Choroid plexus epithelial cell (primary cell): ENCODE measurements at regions not wholly inside any gene's neighbourhood (a gene's known extent, or its start where the extent isn't known, plus 50 kb on each side); places are given as distances from the start of the nearest gene placed in this dataset.
"Not testable (repeated sequence)": the region's sequence is repeated elsewhere in the genome, so short reads cannot be mapped to it uniquely, and the experiment has no call there.

Experiments
- DNase-seq: peaks from one replicate; pipeline ENCODE4 v3.0.0-alpha.2; 2010; ENCODE audit warnings: low read depth
- H3K4me3 ChIP-seq: 2 replicates; pipeline ENCODE4 v1.5.1; 2011; ENCODE audit warnings: low read depth, mild to moderate bottlenecking, control low read depth, low read length, moderate library complexity
- TF ChIP-seq, protein P1 (sequence below): conservative IDR thresholded peaks from 2 replicates; pipeline ENCODE4 v1.5.1; 2011; ENCODE audit warnings: low read depth, mild to moderate bottlenecking, control low read depth, inconsistent platforms, low read length, moderate library complexity

DNA sequence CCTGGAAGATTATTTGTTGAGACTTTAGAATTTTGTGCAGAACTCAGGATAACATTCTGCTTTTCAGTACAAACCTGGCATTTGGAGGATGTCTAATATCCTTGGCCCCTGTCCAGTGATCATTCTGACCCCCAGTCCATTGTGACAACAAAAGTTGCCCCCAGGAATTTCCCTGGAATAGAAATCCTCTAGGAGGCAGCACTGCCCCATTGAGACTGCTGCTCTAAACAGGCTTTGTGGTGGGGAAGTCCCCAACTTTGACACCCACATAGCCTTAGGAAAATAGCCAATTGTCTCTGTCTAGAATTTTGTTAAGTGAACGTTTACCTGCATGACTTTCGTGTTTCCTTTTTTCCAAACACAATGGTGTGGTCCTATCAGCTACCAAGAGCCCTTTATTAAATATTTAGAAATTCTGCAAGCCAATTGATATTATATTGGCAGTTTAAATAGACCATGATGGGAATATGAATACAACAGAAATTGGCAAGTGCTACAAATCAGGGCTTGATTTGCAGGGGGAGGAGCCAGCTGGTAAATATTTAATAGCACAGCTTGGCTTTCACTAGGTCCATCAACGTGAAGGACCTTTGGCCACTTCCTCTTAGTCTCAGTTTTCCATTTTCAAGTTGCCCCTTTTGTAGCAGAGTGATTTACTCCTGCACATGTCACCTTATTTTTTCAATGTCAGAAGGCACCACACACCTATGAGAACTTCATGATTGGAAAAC is 451.7 kb downstream of the EFNB2 start:
- TF ChIP-seq, protein P1, sequence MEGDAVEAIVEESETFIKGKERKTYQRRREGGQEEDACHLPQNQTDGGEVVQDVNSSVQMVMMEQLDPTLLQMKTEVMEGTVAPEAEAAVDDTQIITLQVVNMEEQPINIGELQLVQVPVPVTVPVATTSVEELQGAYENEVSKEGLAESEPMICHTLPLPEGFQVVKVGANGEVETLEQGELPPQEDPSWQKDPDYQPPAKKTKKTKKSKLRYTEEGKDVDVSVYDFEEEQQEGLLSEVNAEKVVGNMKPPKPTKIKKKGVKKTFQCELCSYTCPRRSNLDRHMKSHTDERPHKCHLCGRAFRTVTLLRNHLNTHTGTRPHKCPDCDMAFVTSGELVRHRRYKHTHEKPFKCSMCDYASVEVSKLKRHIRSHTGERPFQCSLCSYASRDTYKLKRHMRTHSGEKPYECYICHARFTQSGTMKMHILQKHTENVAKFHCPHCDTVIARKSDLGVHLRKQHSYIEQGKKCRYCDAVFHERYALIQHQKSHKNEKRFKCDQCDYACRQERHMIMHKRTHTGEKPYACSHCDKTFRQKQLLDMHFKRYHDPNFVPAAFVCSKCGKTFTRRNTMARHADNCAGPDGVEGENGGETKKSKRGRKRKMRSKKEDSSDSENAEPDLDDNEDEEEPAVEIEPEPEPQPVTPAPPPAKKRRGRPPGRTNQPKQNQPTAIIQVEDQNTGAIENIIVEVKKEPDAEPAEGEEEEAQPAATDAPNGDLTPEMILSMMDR: peak; percentile 98
- no peak overlapping the region for H3K4me3 ChIP-seq
- DNase-seq: peak; percentile 78

DNA sequence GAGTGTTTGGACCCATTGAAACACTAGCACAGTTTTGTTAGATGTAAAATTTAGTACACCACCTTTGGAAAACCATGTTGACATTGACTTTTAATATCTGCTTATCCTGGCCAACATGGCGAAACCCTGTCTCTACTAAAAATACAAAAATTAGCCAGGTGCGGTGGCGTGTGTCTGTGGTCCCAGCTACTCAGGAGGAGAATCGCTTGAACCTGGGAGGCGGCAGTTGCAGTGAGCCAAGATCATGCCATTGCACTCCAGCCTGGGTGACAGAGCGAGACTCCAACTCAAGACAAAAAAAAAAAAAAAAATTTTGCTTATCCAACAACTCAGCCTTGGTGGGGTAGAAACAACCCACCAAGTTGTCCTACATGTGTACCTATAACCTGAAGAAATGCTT is 454.2 kb downstream of the EFNB2 start:
- DNase-seq, H3K4me3 ChIP-seq: not testable (repeated sequence)

DNA sequence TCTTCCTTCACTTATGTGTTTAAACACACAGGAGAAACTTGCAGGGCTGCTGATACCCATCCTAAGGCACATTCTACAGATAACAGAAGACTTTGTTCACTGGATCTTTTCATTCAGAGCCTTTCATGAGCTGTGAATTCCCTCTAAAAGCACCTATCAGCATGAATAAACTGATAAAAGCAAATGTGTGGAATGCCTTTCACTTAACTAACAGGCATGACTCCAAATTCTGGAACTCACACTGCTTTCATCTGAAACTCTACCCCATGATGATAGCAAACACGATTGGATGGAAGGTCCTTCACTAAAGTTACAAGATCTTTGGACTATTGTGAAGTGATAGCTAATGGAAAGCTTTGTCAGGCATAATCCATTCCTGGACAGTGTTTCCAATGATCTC is 457.3 kb downstream of the EFNB2 start:
- TF ChIP-seq, protein P1: no peak
- no peak overlapping the region for H3K4me3 ChIP-seq
- DNase-seq: peak; percentile 68

DNA sequence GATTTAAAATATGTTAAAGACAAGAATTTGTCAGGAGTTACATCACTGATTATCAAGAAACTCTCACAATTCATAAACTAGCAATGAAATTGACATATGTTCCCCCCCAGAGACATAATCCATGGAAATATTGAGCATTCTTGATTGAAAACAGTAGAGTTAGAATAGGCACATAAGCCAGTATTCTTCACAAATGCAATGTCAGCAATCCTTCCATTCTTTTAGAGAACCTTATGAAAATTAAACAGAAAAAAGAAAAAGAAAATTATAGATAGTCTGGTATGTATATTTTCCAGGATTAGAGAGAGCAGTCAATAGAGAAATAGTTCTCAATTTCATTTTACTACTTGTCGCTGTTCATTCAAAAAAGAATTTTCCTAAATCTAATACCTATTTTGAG is 458.4 kb downstream of the EFNB2 start:
- H3K4me3 ChIP-seq: no peak overlapping the region
- TF ChIP-seq, protein P1: no peak
- no peak for DNase-seq

DNA sequence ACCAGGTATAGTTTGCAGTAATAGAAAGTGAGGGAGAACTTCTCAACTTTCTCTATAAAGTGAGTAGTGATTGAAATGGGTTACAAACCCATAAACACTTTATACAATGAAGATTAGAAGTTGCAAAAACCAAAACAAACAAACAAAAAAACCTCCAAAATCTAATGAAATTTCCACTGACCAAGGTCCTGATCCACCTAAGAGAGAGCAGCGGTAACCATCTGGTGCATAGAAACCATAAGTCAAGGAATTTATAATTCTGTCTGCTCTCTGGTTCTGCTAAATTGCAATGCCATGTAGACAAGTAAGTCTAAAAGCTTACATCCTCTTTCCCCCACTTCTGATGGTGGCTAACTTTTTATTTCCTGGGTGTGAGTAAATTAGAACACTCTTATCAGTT is 463.4 kb downstream of the EFNB2 start:
- no peak overlapping the region for H3K4me3 ChIP-seq
- DNase-seq: no peak
- TF ChIP-seq, protein P1: no peak

DNA sequence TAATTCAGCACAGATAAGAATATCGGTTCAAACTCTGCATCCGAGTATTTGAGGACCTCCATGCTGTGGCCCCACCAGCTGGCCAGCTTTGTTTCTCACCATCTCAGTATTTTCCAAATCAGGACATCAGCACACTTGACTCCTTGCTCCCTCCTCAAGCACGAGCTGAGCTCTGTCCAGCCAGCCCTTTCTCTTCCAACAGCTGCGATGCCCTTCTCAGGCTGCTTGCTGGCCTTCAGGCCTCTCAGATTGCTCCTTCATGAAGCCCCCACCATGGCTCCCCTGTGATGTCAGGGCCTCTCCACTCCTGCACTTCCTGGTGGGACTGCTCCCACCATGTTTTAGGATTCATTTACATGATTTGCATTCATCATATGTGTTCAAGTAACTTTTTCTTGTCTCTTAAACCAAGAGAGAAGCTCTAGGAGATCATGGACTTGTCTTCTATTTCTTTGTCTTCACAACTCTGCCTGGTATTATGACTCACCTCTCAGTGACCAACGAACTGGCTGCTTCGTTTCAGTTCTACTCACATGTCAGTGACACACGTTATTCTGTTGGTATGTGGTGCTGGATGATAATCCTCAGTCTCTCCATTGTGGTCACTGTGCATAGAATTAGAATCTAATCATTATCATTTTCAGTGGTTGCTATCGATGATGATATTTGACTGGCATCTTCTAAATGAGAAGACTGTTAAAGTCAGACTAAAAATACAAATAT is 471.7 kb downstream of the EFNB2 start:
- no peak overlapping the region for H3K4me3 ChIP-seq
- TF ChIP-seq, protein P1: no peak
- DNase-seq: peak; percentile 65

DNA sequence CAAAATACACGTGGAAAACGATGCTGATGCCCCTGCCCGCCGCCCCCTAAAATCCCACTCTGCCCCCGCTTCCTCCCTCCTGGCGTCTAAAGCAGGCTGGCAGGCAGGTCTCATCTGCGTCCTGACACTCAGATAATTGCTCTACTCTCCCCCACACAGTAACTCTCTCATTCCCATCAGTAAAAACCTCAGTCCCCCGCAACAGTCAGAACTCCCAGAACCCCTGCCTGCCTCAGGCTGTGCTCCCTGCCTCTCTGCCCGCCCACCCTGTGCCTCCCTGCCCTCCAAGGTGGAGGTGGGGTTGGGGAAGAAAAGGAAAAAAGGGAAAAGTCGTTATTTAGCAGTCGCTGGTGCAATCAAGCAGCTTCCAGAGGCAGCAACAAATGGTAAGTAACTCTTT is 473.7 kb downstream of the EFNB2 start:
- TF ChIP-seq, protein P1: no peak
- no peak overlapping the region for H3K4me3 ChIP-seq

More for the DNA sequence above, 473.7 kb downstream of the EFNB2 start:
- DNase-seq: no peak
